ENCODE measurements at regions not wholly inside any gene's neighbourhood (a gene's known extent, or its start where the extent isn't known, plus 50 kb on each side); places are given as distances from the start of the nearest gene placed in this dataset.

DNA sequence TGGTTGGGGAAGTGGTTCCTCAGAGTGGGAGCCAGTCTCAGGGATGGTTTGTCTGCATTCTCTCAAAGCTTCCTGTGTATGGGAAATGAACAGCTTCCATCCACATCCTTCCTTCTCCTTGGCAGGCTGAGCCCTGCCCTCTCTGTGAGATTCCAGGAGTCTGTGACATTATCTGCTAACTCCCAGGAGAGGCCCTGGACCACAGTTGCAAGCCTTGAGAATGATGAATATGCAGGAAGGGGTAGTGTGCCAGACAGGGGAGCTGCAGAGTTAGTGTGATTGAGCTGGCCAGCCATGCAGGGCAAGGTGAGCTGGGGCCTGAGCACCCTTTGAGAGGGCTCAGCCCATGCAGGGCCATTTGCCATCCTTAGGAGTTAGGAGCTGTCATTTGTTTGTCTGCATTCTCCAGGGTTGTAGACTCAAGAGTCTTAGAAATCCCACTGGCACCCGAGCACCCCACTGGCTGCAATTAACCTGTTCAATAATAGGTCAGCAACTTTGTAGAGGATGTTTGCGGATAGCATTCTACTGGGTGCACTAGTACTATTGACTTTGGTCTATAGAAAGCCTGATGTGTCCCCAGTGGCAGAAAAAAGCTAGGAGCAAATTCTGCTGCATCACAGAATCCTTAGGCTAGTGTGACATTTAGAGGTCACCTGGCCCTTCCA lies 299.0 kb upstream of the CADM1 start:
- no peak for TF ChIP-seq EZH2 (IDR thresholded peaks at IDR 0.05; ENCODE audit: borderline replicate concordance, low read length)
- TF ChIP-seq, protein P1, sequence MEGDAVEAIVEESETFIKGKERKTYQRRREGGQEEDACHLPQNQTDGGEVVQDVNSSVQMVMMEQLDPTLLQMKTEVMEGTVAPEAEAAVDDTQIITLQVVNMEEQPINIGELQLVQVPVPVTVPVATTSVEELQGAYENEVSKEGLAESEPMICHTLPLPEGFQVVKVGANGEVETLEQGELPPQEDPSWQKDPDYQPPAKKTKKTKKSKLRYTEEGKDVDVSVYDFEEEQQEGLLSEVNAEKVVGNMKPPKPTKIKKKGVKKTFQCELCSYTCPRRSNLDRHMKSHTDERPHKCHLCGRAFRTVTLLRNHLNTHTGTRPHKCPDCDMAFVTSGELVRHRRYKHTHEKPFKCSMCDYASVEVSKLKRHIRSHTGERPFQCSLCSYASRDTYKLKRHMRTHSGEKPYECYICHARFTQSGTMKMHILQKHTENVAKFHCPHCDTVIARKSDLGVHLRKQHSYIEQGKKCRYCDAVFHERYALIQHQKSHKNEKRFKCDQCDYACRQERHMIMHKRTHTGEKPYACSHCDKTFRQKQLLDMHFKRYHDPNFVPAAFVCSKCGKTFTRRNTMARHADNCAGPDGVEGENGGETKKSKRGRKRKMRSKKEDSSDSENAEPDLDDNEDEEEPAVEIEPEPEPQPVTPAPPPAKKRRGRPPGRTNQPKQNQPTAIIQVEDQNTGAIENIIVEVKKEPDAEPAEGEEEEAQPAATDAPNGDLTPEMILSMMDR (IDR thresholded peaks at IDR 0.05; ENCODE audit: low read length) = no peak
- Histone ChIP-seq H3K9me2 (ENCODE audit: low read depth, low read length) (no peaks in the 10 kb centered on the region), H3K4me2 (ENCODE audit: low read length) (no peak overlapping the region), H3K4me1 (ENCODE audit: insufficient read depth, low read length, severe bottlenecking) (no peaks in the 10 kb centered on the region), H4K20me1 (ENCODE audit: insufficient read depth, low read length) (no peaks in the 10 kb centered on the region), H3K36me3 (ENCODE audit: insufficient read depth, low read length) (no peaks in the 10 kb centered on the region), H3K9me3 (ENCODE audit: low read length) (no peaks in the 10 kb centered on the region), H3K27me3 (ENCODE audit: insufficient read depth, low read length) (no peaks in the 10 kb centered on the region), H3F3A (ENCODE audit: insufficient read depth, low read length) (no peaks in the 10 kb centered on the region), H3K79me2 (ENCODE audit: insufficient read depth, low read length) (no peaks in the 10 kb centered on the region), H3K4me3 (ENCODE audit: low read depth, low read length, poor library complexity, severe bottlenecking) (no peak overlapping the region), H3K9ac (ENCODE audit: low read length) (no peak overlapping the region), H2AFZ (ENCODE audit: low read length) (no peak overlapping the region), H3K27ac (ENCODE audit: low read depth, low read length, poor library complexity, severe bottlenecking) (no peak overlapping the region)

DNA sequence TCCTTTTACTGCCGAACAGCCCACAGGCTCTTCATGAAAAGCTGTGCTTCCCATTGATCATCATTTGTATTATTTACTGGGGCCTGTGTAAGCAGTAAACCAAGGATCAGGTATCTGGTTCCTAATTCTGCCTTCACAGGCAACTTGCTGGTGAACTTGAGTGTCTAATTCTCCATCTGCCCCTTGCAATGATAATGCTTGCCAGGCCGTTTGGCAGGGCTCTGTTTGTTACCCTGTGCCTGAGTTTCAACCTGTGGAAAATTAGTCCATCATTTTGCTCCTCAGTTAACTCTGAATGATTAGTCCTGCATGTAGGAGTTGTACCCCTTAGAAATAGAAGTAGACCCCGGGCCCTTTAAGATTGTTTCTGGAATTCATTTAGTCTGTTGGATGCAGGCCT lies 298.4 kb upstream of the CADM1 start:
- Histone ChIP-seq H3K79me2 (ENCODE audit: insufficient read depth, low read length) (no peaks in the 10 kb centered on the region), H3K27ac (ENCODE audit: low read depth, low read length, poor library complexity, severe bottlenecking) (no peak overlapping the region), H3K4me2 (ENCODE audit: low read length) (no peak overlapping the region), H2AFZ (ENCODE audit: low read length) (no peak overlapping the region), H3K36me3 (ENCODE audit: insufficient read depth, low read length) (no peaks in the 10 kb centered on the region), H3K9ac (ENCODE audit: low read length) (no peak overlapping the region), H3K9me2 (ENCODE audit: low read depth, low read length) (no peaks in the 10 kb centered on the region), H3K9me3 (ENCODE audit: low read length) (no peaks in the 10 kb centered on the region), H4K20me1 (ENCODE audit: insufficient read depth, low read length) (no peaks in the 10 kb centered on the region), H3K4me1 (ENCODE audit: insufficient read depth, low read length, severe bottlenecking) (no peaks in the 10 kb centered on the region), H3F3A (ENCODE audit: insufficient read depth, low read length) (no peaks in the 10 kb centered on the region), H3K27me3 (ENCODE audit: insufficient read depth, low read length) (no peaks in the 10 kb centered on the region), H3K4me3 (ENCODE audit: low read depth, low read length, poor library complexity, severe bottlenecking) (no peak overlapping the region)
- no peak for TF ChIP-seq EZH2 (IDR thresholded peaks at IDR 0.05; ENCODE audit: borderline replicate concordance, low read length)
- TF ChIP-seq, protein P1 (IDR thresholded peaks at IDR 0.05; ENCODE audit: low read length) = no peak

DNA sequence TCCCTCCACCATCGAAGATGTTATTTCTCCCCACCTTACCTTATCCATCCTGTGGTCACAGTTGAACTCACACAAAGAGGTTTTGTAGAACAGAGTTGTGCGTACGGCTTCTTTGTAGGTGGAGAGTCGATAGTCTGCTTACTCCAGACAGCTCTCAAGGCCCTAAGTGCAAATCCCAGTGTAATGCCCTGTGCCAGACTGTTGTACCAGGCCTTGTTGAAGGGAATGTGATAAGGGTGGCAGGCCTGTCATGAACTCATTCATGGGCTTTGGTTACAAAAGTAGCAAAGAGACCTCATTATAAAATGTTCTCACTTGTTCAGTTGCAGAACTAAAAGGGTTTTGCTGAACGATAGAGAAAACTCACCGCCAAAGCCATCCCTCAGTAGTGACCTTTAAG lies 288.7 kb upstream of the CADM1 start:
- no peaks in the 10 kb centered on the region for H3K79me2 ChIP-seq (ENCODE audit: insufficient read depth, low read length)
- TF ChIP-seq EZH2 (IDR thresholded peaks at IDR 0.05; ENCODE audit: borderline replicate concordance, low read length) = no peak
- TF ChIP-seq, protein P1 (IDR thresholded peaks at IDR 0.05; ENCODE audit: low read length) = no peak

More for the DNA sequence above, 288.7 kb upstream of the CADM1 start:
- Histone ChIP-seq H3K36me3 (ENCODE audit: insufficient read depth, low read length) (no peaks in the 10 kb centered on the region), H3K27me3 (ENCODE audit: insufficient read depth, low read length) (no peaks in the 10 kb centered on the region), H3K27ac (ENCODE audit: low read depth, low read length, poor library complexity, severe bottlenecking) (no peak overlapping the region), H3K4me2 (ENCODE audit: low read length) (no peak overlapping the region), H3K4me1 (ENCODE audit: insufficient read depth, low read length, severe bottlenecking) (no peaks in the 10 kb centered on the region), H2AFZ (ENCODE audit: low read length) (no peak overlapping the region), H3K9me2 (ENCODE audit: low read depth, low read length) (no peaks in the 10 kb centered on the region), H3K4me3 (ENCODE audit: low read depth, low read length, poor library complexity, severe bottlenecking) (no peak overlapping the region), H3K9ac (ENCODE audit: low read length) (no peak overlapping the region), H3F3A (ENCODE audit: insufficient read depth, low read length) (no peaks in the 10 kb centered on the region), H4K20me1 (ENCODE audit: insufficient read depth, low read length) (no peaks in the 10 kb centered on the region), H3K9me3 (ENCODE audit: low read length) (no peaks in the 10 kb centered on the region)

All from OCI-LY1 (cell line).